ENCODE measurements at regions not wholly inside any gene's neighbourhood (a gene's known extent, or its start where the extent isn't known, plus 50 kb on each side); places are given as distances from the start of the nearest gene placed in this dataset.
"Not testable (repeated sequence)": the region's sequence is repeated elsewhere in the genome, so short reads cannot be mapped to it uniquely, and the experiment has no call there.

DNA sequence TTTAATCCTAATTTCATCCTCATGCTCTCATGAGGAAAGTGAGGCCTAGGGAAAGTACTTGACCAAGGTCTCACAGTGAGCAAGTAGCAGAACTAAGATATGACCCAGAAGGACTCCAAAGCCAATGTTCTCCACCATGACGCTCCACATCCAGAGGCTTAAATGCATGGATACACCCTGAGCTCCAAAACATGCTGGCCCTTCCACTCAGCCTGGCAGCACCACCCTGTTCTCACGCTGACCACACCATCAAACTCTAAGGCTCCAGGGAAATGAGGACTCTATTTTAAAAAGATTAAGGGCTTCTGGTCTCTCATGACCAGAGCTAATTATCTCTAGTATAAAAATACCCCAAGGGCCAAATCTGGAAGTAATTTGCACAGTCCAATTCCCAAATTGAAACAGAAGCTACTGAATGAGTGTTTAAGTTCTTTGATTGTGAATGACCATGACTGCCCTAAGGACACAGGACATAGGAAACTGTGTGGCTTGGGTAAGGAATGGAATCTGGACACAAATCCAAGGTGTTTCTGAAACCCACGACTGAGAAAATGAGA is 71.1 kb upstream of the ABLIM1 start:
- H3K27ac ChIP-seq (ENCODE audit: low read length): no peak overlapping the region
- DNase-seq (ENCODE audit: low read depth, low spot score): no peak
- no peak overlapping the region for H3K4me3 ChIP-seq (ENCODE audit: low read length)
- H3K4me1 ChIP-seq (ENCODE audit: control insufficient read depth, insufficient read depth, low read length): no peaks in the 10 kb centered on the region
- H3K36me3 ChIP-seq (ENCODE audit: control insufficient read depth, insufficient read depth, low read length): no peaks in the 10 kb centered on the region
- WGBS (ENCODE audit: insufficient coverage, insufficient read length): no CpG with 5 or more reads among the region's 3 CpGs
- no peaks in the 10 kb centered on the region for H3K9me3 ChIP-seq (ENCODE audit: control insufficient read depth, insufficient read depth, low read length)
- no peaks in the 10 kb centered on the region for H3K27me3 ChIP-seq (ENCODE audit: control insufficient read depth, insufficient read depth, low read length)

- Histone ChIP-seq H3K27me3 (ENCODE audit: control insufficient read depth, insufficient read depth, low read length) (no peaks in the 10 kb centered on the region), H3K4me1 (ENCODE audit: control insufficient read depth, insufficient read depth, low read length) (no peaks in the 10 kb centered on the region), H3K27ac (ENCODE audit: low read length) (no peak overlapping the region), H3K9me3 (ENCODE audit: control insufficient read depth, insufficient read depth, low read length) (no peaks in the 10 kb centered on the region), H3K4me3 (ENCODE audit: low read length) (no peak overlapping the region), H3K36me3 (ENCODE audit: control insufficient read depth, insufficient read depth, low read length) (no peaks in the 10 kb centered on the region)
- no peak for DNase-seq (ENCODE audit: low read depth, low spot score)
- no CpG with 5 or more reads among the region's 6 CpGs for WGBS (ENCODE audit: insufficient coverage, insufficient read length)
Observed at GRCh38 chr10:114730291-114730690, 72.2 kb upstream of the ABLIM1 start.

- Histone ChIP-seq H3K27ac (ENCODE audit: low read length) (no peak overlapping the region), H3K36me3 (ENCODE audit: control insufficient read depth, insufficient read depth, low read length) (no peaks in the 10 kb centered on the region), H3K27me3 (ENCODE audit: control insufficient read depth, insufficient read depth, low read length) (no peaks in the 10 kb centered on the region), H3K9me3 (ENCODE audit: control insufficient read depth, insufficient read depth, low read length) (no peaks in the 10 kb centered on the region), H3K4me3 (ENCODE audit: low read length) (no peak overlapping the region), H3K4me1 (ENCODE audit: control insufficient read depth, insufficient read depth, low read length) (no peaks in the 10 kb centered on the region)
- no peak for DNase-seq (ENCODE audit: low read depth, low spot score)
- WGBS (ENCODE audit: insufficient coverage, insufficient read length): no CpG with 5 or more reads among the region's 1 CpG
Observed at GRCh38 chr10:114732931-114733330, 74.9 kb upstream of the ABLIM1 start.

GRCh38 chr10:114735946-114736345 is 77.9 kb upstream of the ABLIM1 start:
- H3K36me3 ChIP-seq (ENCODE audit: control insufficient read depth, insufficient read depth, low read length): no peaks in the 10 kb centered on the region
- no peak overlapping the region for H3K4me3 ChIP-seq (ENCODE audit: low read length)
- no peaks in the 10 kb centered on the region for H3K27me3 ChIP-seq (ENCODE audit: control insufficient read depth, insufficient read depth, low read length)
- H3K27ac ChIP-seq (ENCODE audit: low read length): no peak overlapping the region
- no peaks in the 10 kb centered on the region for H3K4me1 ChIP-seq (ENCODE audit: control insufficient read depth, insufficient read depth, low read length)
- H3K9me3 ChIP-seq (ENCODE audit: control insufficient read depth, insufficient read depth, low read length): no peaks in the 10 kb centered on the region
- DNase-seq (ENCODE audit: low read depth, low spot score): no peak

- Histone ChIP-seq H3K9me3 (ENCODE audit: control insufficient read depth, insufficient read depth, low read length) (no peaks in the 10 kb centered on the region), H3K27ac (ENCODE audit: low read length) (no peak overlapping the region), H3K36me3 (ENCODE audit: control insufficient read depth, insufficient read depth, low read length) (no peaks in the 10 kb centered on the region), H3K27me3 (ENCODE audit: control insufficient read depth, insufficient read depth, low read length) (no peaks in the 10 kb centered on the region), H3K4me3 (ENCODE audit: low read length) (no peak overlapping the region), H3K4me1 (ENCODE audit: control insufficient read depth, insufficient read depth, low read length) (no peaks in the 10 kb centered on the region)
- no peak for DNase-seq (ENCODE audit: low read depth, low spot score)
- WGBS (ENCODE audit: insufficient coverage, insufficient read length): no CpG with 5 or more reads among the region's 6 CpGs
Observed at GRCh38 chr10:114743521-114744231, 77.9 kb upstream of the FHIP2A start.

DNA sequence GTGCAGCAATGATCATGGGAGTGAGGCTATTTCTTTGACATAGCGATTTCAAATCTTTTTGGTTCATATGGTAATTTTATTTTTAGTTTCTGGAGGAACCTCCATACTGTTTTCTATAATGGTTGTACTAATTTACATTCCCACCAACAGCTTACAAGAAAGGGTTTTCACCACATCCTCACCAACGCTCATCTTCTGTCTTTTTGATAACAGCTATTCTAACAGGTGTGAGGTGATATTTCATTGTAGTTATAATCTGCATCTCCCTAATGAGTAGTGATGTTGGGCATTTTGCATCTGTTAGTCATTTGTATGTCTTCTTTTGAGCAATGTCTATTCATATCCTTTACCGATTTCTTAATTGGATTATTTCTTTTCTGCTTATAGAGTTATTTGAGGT is 75.0 kb upstream of the FHIP2A start:
- H3K27ac ChIP-seq (ENCODE audit: low read length): no peak overlapping the region
- no peak for DNase-seq (ENCODE audit: low read depth, low spot score)
- no peaks in the 10 kb centered on the region for H3K9me3 ChIP-seq (ENCODE audit: control insufficient read depth, insufficient read depth, low read length)
- no peaks in the 10 kb centered on the region for H3K27me3 ChIP-seq (ENCODE audit: control insufficient read depth, insufficient read depth, low read length)
- no peaks in the 10 kb centered on the region for H3K4me1 ChIP-seq (ENCODE audit: control insufficient read depth, insufficient read depth, low read length)
- H3K4me3 ChIP-seq (ENCODE audit: low read length): no peak overlapping the region
- H3K36me3 ChIP-seq (ENCODE audit: control insufficient read depth, insufficient read depth, low read length): no peaks in the 10 kb centered on the region
- WGBS (ENCODE audit: insufficient coverage, insufficient read length): no CpG with 5 or more reads among the region's 3 CpGs

- no CpG with 5 or more reads among the region's 1 CpG for WGBS (ENCODE audit: insufficient coverage, insufficient read length)
- Histone ChIP-seq H3K27ac (ENCODE audit: low read length) (no peak overlapping the region), H3K36me3 (ENCODE audit: control insufficient read depth, insufficient read depth, low read length) (no peaks in the 10 kb centered on the region), H3K27me3 (ENCODE audit: control insufficient read depth, insufficient read depth, low read length) (no peaks in the 10 kb centered on the region), H3K4me1 (ENCODE audit: control insufficient read depth, insufficient read depth, low read length) (no peaks in the 10 kb centered on the region), H3K4me3 (ENCODE audit: low read length) (no peak overlapping the region), H3K9me3 (ENCODE audit: control insufficient read depth, insufficient read depth, low read length) (no peaks in the 10 kb centered on the region)
- DNase-seq (ENCODE audit: low read depth, low spot score): no peak
Observed at GRCh38 chr10:114748241-114748640, 73.3 kb upstream of the FHIP2A start.

DNA sequence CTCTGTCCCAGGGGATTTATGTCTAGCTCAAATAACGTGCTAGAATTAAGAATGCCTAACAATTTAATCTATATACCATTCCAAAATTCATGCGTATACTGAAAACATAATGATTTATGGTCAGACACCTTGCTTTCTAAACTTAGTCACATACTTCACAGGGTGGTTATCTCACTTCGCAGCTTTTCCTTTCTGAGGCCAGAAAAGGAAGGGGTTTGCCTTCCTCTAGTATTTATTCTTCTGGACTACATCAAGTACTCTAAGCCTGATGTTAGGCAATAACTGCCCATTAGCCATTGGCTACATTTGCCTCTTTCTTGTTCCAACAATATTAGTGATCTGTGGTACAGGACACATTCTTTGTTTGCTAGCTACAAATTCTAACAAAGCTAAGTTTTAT is 72.6 kb upstream of the FHIP2A start:
- Histone ChIP-seq H3K4me1 (ENCODE audit: control insufficient read depth, insufficient read depth, low read length) (no peaks in the 10 kb centered on the region), H3K9me3 (ENCODE audit: control insufficient read depth, insufficient read depth, low read length) (no peaks in the 10 kb centered on the region), H3K4me3 (ENCODE audit: low read length) (no peak overlapping the region), H3K27me3 (ENCODE audit: control insufficient read depth, insufficient read depth, low read length) (no peaks in the 10 kb centered on the region), H3K27ac (ENCODE audit: low read length) (no peak overlapping the region), H3K36me3 (ENCODE audit: control insufficient read depth, insufficient read depth, low read length) (no peaks in the 10 kb centered on the region)
- DNase-seq (ENCODE audit: low read depth, low spot score): no peak
- no CpG with 5 or more reads among the region's 3 CpGs for WGBS (ENCODE audit: insufficient coverage, insufficient read length)

DNA sequence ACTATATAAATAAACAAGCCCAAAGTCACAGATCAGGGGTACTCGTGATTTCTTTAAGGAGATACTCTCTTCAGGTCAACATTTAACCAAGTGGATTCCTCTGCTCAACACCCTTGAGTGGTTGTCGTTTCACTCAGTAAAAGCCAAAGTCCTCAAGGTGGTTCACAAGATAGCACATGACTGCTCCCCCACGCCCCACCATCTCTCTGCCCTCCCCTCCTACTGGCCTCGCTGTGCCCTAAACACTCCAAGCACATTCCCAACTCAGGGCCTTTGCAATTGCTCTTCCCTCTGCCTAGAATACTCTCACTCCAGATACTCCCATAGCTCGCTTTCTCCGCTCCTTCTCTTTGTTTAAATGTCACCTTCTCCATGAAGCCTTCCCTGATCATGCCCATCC is 72.1 kb upstream of the FHIP2A start:
- DNase-seq (ENCODE audit: low read depth, low spot score): no peak
- Histone ChIP-seq H3K4me1 (ENCODE audit: control insufficient read depth, insufficient read depth, low read length) (no peaks in the 10 kb centered on the region), H3K27ac (ENCODE audit: low read length) (no peak overlapping the region), H3K9me3 (ENCODE audit: control insufficient read depth, insufficient read depth, low read length) (no peaks in the 10 kb centered on the region), H3K27me3 (ENCODE audit: control insufficient read depth, insufficient read depth, low read length) (no peaks in the 10 kb centered on the region), H3K36me3 (ENCODE audit: control insufficient read depth, insufficient read depth, low read length) (no peaks in the 10 kb centered on the region), H3K4me3 (ENCODE audit: low read length) (no peak overlapping the region)
- WGBS (ENCODE audit: insufficient coverage, insufficient read length): no CpG with 5 or more reads among the region's 6 CpGs

- no peaks in the 10 kb centered on the region for H3K27me3 ChIP-seq (ENCODE audit: control insufficient read depth, insufficient read depth, low read length)
- H3K9me3 ChIP-seq (ENCODE audit: control insufficient read depth, insufficient read depth, low read length): no peaks in the 10 kb centered on the region
- no peak for DNase-seq (ENCODE audit: low read depth, low spot score)
- H3K4me3 ChIP-seq (ENCODE audit: low read length): no peak overlapping the region
- no peak overlapping the region for H3K27ac ChIP-seq (ENCODE audit: low read length)
- H3K36me3 ChIP-seq (ENCODE audit: control insufficient read depth, insufficient read depth, low read length): no peaks in the 10 kb centered on the region
- no peaks in the 10 kb centered on the region for H3K4me1 ChIP-seq (ENCODE audit: control insufficient read depth, insufficient read depth, low read length)
- no CpG with 5 or more reads among the region's 3 CpGs for WGBS (ENCODE audit: insufficient coverage, insufficient read length)
Observed at GRCh38 chr10:114751856-114752255, 69.7 kb upstream of the FHIP2A start.

GRCh38 chr10:114752570-114752969 is 69.0 kb upstream of the FHIP2A start:
- H3K27ac ChIP-seq (ENCODE audit: low read length); H3K4me1 ChIP-seq (ENCODE audit: control insufficient read depth, insufficient read depth, low read length); DNase-seq (ENCODE audit: low read depth, low spot score); H3K4me3 ChIP-seq (ENCODE audit: low read length); H3K9me3 ChIP-seq (ENCODE audit: control insufficient read depth, insufficient read depth, low read length); H3K36me3 ChIP-seq (ENCODE audit: control insufficient read depth, insufficient read depth, low read length); H3K27me3 ChIP-seq (ENCODE audit: control insufficient read depth, insufficient read depth, low read length): not testable (repeated sequence)
- WGBS (ENCODE audit: insufficient coverage, insufficient read length): no CpG with 5 or more reads among the region's 1 CpG

Measured in iPS DF 6.9 (cell line).